Transverse colon (tissue), 3 donors: ENCODE measurements at regions not wholly inside any gene's neighbourhood (a gene's known extent, or its start where the extent isn't known, plus 50 kb on each side); places are given as distances from the start of the nearest gene placed in this dataset.

Experiments
- POLR2A ChIP-seq: fragments of 450-650 bp; IDR thresholded peaks from one replicate; pipeline ENCODE4 v1.6.1; 2016; ENCODE audit warnings: antibody characterized with exemption, mild to moderate bottlenecking, moderate library complexity
- POLR2AphosphoS5 ChIP-seq, 3 donors: sonication (generic); formaldehyde crosslinking; IDR thresholded peaks; one replicate each; pipeline ENCODE4 v1.6.1; 2016; ENCODE audit warnings: antibody characterized with exemption in 3 of 3

- TF ChIP-seq POLR2A (no peak), POLR2AphosphoS5 (IDR thresholded peaks at IDR 0.05) (no peak)
Observed at GRCh38 chr9:87292449-87293191, 205.0 kb upstream of the DAPK1 start.
